Fibroblast of villous mesenchyme (primary cell): ENCODE measurements at regions not wholly inside any gene's neighbourhood (a gene's known extent, or its start where the extent isn't known, plus 50 kb on each side); places are given as distances from the start of the nearest gene placed in this dataset.

Experiments
- DNase-seq: peaks from one replicate; pipeline ENCODE4 v3.0.0-alpha.2; 2010; ENCODE audit warnings: low read depth
- H3K4me3 ChIP-seq: 2 replicates; pipeline ENCODE4 v1.5.1; 2011; ENCODE audit warnings: low read depth, mild to moderate bottlenecking, low read length
- TF ChIP-seq, protein P1 (sequence below): IDR thresholded peaks from 2 replicates; pipeline ENCODE4 v1.5.1; 2012; ENCODE audit warnings: low read depth, mild to moderate bottlenecking, low read length; ENCODE audit not compliant: insufficient read depth

DNA sequence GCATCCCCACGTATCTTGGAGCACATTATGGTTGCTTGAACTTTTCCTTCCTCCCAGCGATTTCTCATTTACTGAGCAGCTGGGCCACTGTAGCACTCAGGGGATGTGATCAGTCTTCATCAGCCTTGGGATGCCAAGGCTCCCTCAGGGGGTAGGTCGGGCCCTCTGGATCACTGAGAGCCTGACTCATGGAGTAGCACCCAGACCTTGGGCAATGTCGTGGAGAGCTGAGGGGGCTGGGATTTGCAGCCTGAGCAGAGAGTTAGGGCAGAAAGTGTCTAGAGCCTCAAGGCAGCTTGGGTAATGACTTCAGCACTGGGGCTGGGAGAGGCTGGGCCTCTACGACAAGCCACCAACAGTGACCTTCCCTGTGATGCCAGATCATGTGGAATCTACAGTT is 86.5 kb upstream of the CXCL12 start:
- DNase-seq, result no peak
- no peak overlapping the region for H3K4me3 ChIP-seq
- TF ChIP-seq, protein P1, sequence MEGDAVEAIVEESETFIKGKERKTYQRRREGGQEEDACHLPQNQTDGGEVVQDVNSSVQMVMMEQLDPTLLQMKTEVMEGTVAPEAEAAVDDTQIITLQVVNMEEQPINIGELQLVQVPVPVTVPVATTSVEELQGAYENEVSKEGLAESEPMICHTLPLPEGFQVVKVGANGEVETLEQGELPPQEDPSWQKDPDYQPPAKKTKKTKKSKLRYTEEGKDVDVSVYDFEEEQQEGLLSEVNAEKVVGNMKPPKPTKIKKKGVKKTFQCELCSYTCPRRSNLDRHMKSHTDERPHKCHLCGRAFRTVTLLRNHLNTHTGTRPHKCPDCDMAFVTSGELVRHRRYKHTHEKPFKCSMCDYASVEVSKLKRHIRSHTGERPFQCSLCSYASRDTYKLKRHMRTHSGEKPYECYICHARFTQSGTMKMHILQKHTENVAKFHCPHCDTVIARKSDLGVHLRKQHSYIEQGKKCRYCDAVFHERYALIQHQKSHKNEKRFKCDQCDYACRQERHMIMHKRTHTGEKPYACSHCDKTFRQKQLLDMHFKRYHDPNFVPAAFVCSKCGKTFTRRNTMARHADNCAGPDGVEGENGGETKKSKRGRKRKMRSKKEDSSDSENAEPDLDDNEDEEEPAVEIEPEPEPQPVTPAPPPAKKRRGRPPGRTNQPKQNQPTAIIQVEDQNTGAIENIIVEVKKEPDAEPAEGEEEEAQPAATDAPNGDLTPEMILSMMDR, result no peak

DNA sequence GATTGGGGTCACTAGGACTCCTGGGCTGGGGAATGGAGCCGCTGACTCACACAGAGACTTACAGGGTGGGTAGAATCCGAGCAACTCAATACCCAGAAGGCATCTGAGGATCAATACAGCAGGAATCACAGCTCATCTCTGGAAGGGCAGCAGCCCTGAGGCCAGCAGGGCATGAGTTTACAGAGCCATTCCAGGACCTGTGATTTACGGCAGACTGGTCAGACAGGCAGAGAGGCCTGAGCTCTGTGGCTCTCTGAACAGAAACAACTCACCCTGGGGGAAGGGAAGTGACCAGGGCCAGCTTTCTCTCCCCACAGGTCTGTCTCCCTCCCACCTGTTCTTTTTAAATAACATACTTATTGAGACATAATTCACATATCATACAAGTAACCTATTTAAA is 88.2 kb upstream of the CXCL12 start:
- TF ChIP-seq, protein P1, result no peak
- no peak for DNase-seq
- no peak overlapping the region for H3K4me3 ChIP-seq

DNA sequence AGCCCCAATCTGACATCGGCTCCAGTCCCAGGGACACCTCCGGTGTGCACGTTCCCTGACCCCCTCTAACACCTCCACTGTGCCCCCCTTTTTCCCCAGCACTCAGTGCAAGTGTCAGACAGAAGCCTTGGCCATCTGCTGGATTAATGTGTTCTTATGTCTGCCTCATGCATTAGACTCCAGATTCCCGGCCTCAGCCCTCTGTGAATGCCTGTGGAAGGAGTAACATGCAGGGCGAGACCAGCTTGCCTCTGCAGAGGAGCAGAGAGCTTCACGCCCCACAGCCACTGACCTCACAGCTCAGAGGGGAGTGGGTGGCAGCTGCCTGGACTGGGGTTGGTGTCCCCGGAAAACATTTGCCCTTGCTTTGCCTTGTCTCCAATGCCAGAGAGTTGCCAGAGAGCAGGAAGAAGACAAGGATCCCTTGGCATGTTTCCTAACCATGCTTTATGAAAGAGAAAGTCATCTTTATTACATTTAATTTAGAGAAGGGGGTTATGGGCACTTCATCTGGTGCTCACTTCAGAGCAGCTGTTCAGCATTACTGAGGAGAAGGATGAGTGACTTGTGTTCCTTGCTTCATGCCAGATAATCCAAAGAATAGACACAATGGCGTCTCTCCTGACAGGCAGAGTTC is 91.6 kb upstream of the CXCL12 start:
- no peak overlapping the region for H3K4me3 ChIP-seq
- DNase-seq, result no peak
- TF ChIP-seq, protein P1, result no peak

DNA sequence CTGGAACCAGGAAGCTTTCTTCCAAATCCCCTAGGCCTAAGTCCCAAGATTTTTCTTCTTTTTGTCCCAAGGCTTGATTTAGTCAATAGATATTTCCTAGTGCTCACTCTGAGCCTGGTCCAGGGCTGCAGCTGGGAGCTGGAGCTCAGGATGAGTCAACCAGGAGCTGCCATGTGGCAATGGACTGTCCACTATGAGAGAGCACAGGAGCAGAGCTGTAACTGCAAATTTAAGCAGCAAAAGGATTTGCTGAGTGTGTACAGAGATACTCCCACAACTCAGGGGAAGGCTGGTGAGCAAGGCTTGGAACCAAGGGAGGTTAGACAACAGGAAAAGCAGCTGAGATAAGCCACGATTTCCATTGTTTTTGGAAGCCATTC is 92.1 kb upstream of the CXCL12 start:
- TF ChIP-seq, protein P1, result no peak
- DNase-seq, result peak; percentile 49
- H3K4me3 ChIP-seq, result no peak overlapping the region

DNA sequence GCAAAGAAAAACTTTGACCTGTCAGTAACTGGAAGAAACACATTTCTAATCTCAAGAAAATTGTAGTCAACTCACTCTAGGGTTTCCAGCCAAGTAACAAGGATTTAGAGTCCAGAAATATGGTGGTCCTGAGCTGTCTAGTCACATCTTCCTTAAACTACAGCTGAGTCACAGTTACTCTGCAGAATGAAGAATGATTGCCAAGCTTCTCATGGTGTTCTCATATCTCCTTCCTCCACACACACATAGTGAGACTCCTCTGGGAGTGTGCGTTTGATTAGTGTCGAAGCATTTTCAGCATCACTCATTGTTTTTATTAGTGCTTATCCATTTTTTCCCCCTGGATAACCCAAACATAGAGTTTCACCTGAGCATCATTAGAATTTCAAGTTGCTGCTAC is 93.1 kb upstream of the CXCL12 start:
- no peak overlapping the region for H3K4me3 ChIP-seq
- TF ChIP-seq, protein P1, result no peak
- DNase-seq, result no peak

DNA sequence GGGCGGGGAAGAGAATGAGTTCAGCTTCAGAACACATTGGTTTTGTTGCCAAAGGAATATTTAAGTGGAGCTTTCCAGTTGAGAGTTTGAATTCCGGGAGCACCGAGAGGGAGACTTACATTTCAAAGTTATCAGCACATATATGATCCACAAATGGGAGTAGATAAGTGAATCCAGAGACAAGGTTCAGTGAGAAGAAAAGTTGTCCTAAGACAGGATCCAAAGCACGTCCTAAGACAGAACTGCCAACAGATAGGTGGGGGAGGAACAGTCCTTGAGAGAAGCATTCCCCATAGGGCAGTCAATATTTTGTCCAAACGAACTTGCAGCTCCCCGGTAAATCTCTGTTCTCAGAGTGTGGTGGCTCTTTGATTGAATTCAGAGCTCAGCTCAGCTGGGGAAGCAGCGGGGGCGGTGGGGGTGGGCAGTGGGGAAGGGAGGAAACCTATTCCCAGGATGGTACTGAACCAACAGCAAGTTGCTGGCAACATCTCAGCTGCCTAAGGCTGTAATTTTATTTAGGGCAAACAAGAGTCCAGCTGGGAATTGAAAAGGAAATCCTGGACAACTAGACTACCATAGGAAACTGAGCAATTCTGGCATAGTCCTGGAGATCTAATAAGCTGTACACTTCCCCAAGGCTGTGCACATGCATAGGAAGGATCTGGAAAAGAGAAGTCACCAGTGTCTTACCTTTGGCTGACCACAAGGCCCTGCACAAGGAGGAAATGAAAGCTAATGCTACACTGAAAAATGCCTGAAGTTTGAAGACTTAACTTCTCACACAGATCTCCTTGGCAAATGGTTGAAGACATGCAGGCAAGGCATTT is 94.2 kb upstream of the CXCL12 start:
- TF ChIP-seq, protein P1, result no peak
- H3K4me3 ChIP-seq, result no peak overlapping the region
- no peak for DNase-seq
